Body of pancreas (tissue), 4 donors: ENCODE measurements at regions not wholly inside any gene's neighbourhood (a gene's known extent, or its start where the extent isn't known, plus 50 kb on each side); places are given as distances from the start of the nearest gene placed in this dataset.

Experiments
- CTCF ChIP-seq, 7 experiments: fragments of 450-650 bp in 4 of 7; fragments of 200-600 bp in 3 of 7; sonication (generic) in 3 of 7; IDR thresholded peaks; one replicate each; pipeline ENCODE4 v1.5.1; 2016 to 2019; ENCODE audit warnings: antibody characterized with exemption in 7 of 7
- POLR2A ChIP-seq, 3 donors: fragments of 450-650 bp; IDR thresholded peaks; one replicate each; pipeline ENCODE4 v1.6.1; 2016; ENCODE audit warnings: antibody characterized with exemption in 3 of 3, mild to moderate bottlenecking in 2 of 3

- TF ChIP-seq CTCF (IDR thresholded peaks at IDR 0.05) (no peak), POLR2A (IDR thresholded peaks at IDR 0.05) (no peak)
Measured at GRCh38 chr1:193309936-193310475, 123.6 kb upstream of the B3GALT2 start.
